Esophagus muscularis mucosa (tissue), 4 donors: ENCODE measurements at regions not wholly inside any gene's neighbourhood (a gene's known extent, or its start where the extent isn't known, plus 50 kb on each side); places are given as distances from the start of the nearest gene placed in this dataset.

ENCODE experiments used
- DNase-seq: peaks from one replicate; pipeline ENCODE4 v3.0.0-alpha.2; 2017; ENCODE audit errors: extremely low spot score
- H3K27ac ChIP-seq, 4 donors: fragments of 200-600 bp; sonication (generic); replicated peaks in 1 of 4; 1 replicate in 3 of 4; 2 replicates in 1 of 4; pipeline ENCODE4 v1.5.1; 2016 to 2019; ENCODE audit warnings: mild to moderate bottlenecking in 1 of 4
- H3K27me3 ChIP-seq, 4 donors: fragments of 200-600 bp; sonication (generic); one replicate each; pipeline versions ENCODE4 v1.5.1 to v1.6.0; 2016 to 2019
- H3K36me3 ChIP-seq, 4 donors: fragments of 200-600 bp; sonication (generic); one replicate each; pipeline ENCODE4 v1.5.1; 2016 to 2019
- H3K4me1 ChIP-seq, 4 donors: fragments of 200-600 bp; sonication (generic); one replicate each; pipeline ENCODE4 v1.5.1; 2016 to 2019
- H3K4me3 ChIP-seq, 4 donors: fragments of 200-600 bp; sonication (generic); 1 replicate in 2 of 4; 2 replicates in 2 of 4; pipeline ENCODE4 v1.5.1; 2016 to 2019; ENCODE audit warnings: mild to moderate bottlenecking in 4 of 4, moderate library complexity in 1 of 4
- H3K9me3 ChIP-seq, 4 donors: fragments of 200-600 bp; sonication (generic); 1 replicate in 3 of 4; 2 replicates in 1 of 4; pipeline ENCODE4 v1.5.1; 2016 to 2019
- EP300 ChIP-seq: sonication (generic); formaldehyde crosslinking; IDR thresholded peaks from one replicate; pipeline ENCODE4 v1.6.1; 2017; ENCODE audit warnings: antibody characterized with exemption
- POLR2A ChIP-seq: fragments of 450-650 bp; IDR thresholded peaks from one replicate; pipeline ENCODE4 v1.6.1; 2017; ENCODE audit warnings: antibody characterized with exemption, moderate library complexity, mild to moderate bottlenecking, low read depth
- POLR2AphosphoS5 ChIP-seq, 2 donors: sonication (generic); formaldehyde crosslinking; IDR thresholded peaks; one replicate each; pipeline ENCODE4 v1.6.1; 2017; ENCODE audit warnings: antibody characterized with exemption in 2 of 2
- WGBS: methylation state at CpG from one replicate; pipeline ENCODE4 v1.1.5; 2018; 5-methylcytosine and 5-hydroxymethylcytosine counted together
- intact Hi-C: fragments of 100-400 bp; cut with DNase I; formaldehyde crosslinking; loops from one replicate; pipeline ENCODE4 v1.15.1; 2023
- TF ChIP-seq, protein P1 (sequence below), 3 experiments: fragments of 200-600 bp in 2 of 3; fragments of 450-650 bp in 1 of 3; sonication (generic) in 2 of 3; IDR thresholded peaks; one replicate each; pipeline ENCODE4 v1.5.1; 2017 to 2019; ENCODE audit warnings: antibody characterized with exemption in 3 of 3, mild to moderate bottlenecking in 2 of 3, moderate library complexity in 1 of 3

DNA sequence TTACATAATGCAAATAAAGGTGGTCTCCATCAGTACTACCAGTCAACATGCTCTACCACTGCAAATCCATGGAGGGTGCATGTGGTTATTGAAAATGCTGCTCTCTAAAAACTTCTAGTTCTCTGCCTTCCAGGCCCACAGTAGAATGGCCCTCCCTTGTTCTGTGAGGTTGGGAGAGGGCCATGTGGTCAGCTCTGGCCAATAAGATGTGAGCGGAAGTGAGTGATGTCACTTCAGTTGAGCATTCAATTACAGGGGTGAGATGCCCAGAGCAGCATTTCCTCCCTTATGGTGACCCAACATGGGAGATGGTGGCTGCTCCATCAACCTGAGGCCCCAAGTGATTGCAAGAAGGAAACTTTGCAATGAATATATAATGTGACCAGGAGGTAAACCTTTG is 148.8 kb downstream of the CPEB2 start:
- intact Hi-C loops: loop anchor here (10.0 kb wide), 1 partner anchor 156 kb away; no protein-coding TSS in a partner anchor
- TF ChIP-seq, protein P1, sequence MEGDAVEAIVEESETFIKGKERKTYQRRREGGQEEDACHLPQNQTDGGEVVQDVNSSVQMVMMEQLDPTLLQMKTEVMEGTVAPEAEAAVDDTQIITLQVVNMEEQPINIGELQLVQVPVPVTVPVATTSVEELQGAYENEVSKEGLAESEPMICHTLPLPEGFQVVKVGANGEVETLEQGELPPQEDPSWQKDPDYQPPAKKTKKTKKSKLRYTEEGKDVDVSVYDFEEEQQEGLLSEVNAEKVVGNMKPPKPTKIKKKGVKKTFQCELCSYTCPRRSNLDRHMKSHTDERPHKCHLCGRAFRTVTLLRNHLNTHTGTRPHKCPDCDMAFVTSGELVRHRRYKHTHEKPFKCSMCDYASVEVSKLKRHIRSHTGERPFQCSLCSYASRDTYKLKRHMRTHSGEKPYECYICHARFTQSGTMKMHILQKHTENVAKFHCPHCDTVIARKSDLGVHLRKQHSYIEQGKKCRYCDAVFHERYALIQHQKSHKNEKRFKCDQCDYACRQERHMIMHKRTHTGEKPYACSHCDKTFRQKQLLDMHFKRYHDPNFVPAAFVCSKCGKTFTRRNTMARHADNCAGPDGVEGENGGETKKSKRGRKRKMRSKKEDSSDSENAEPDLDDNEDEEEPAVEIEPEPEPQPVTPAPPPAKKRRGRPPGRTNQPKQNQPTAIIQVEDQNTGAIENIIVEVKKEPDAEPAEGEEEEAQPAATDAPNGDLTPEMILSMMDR (IDR thresholded peaks at IDR 0.05): no peak
- TF ChIP-seq POLR2AphosphoS5 (IDR thresholded peaks at IDR 0.05): no peak
- no peak for TF ChIP-seq EP300
- no peak for TF ChIP-seq POLR2A
- no peaks in the 10 kb centered on the region for H3K9me3 ChIP-seq
- 12% methylated on average over 1 of the region's 1 CpG for WGBS
- peak overlapping the region in 1 of 4 donors; percentile 38 for H3K27ac ChIP-seq
- H3K36me3 ChIP-seq: no peaks in the 10 kb centered on the region
- H3K4me3 ChIP-seq: no peak overlapping the region
- peak; percentile 34 for DNase-seq
- peaks cover 26 to 30% (median 28%) of the 10 kb centered on the region in 4 donors for H3K4me1 ChIP-seq
- H3K27me3 ChIP-seq: no peaks in the 10 kb centered on the region

DNA sequence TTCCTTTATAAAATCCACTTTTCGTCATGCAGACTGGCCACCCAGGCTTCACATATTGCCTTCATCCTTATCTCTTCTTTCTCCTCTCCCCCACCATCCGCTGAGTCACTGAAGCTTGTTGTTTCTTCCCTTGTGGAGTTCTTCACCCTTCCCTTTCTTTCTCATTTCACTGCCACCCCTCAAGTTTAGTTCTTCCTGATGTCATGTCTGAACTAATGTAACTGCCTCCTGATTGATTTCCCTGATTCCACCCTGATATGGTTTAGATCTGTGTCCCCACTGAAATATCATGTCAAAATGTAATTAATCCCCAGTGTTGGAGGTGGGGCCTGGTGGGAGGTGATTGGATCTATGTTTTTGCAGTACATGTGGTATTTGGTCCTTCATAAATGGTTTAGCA is 151.4 kb downstream of the CPEB2 start:
- intact Hi-C loops: loop anchor here (10.0 kb wide), 1 partner anchor 159 kb away; no protein-coding TSS in a partner anchor
- Histone ChIP-seq H3K27me3 (no peaks in the 10 kb centered on the region), H3K36me3 (no peaks in the 10 kb centered on the region), H3K27ac (no peak overlapping the region), H3K4me1 (peaks cover 18 to 24% (median 20%) of the 10 kb centered on the region in 4 donors), H3K4me3 (no peak overlapping the region), H3K9me3 (no peaks in the 10 kb centered on the region)
- TF ChIP-seq EP300 (no peak), POLR2A (no peak), POLR2AphosphoS5 (IDR thresholded peaks at IDR 0.05) (no peak)
- TF ChIP-seq, protein P1 (IDR thresholded peaks at IDR 0.05): no peak
- no peak for DNase-seq
- WGBS: 94% methylated on average over 2 of the region's 2 CpGs

DNA sequence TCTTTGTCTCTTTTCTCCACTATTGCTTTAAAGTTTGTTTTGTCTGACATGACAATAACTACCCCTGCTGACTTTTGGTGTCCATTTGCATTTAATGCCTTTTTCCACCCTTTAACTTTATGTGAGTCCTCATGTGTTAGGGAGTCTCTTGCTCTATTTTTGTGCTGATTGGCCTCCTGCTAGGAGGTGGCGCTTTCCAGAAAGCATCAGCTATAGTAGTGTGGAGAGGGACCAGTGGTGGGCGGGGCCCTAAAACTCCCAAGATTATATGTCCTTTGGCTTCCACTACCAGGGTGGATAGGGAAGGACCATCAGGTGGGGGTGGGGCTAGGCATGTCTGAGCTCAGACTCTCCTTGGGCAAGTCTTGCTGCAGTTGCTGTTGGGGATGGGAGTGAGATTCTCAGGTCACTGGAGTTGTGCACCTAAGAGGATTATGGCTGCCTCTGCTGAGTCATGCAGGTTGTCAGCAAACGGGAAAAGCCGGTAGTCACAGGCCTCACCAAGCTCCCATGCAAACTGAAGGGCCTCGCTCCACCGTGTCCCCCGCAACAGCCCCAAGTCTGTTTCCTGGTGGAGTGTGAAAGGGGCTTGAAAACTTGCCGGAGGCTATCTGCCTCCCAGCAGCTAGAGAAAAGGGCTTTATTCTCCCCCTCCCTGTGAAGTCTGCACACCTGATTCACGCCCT is 156.3 kb downstream of the CPEB2 start:
- TF ChIP-seq, protein P1 (IDR thresholded peaks at IDR 0.05): no peak
- no peak for TF ChIP-seq POLR2AphosphoS5 (IDR thresholded peaks at IDR 0.05)
- TF ChIP-seq EP300: no peak
- TF ChIP-seq POLR2A: no peak
- Histone ChIP-seq H3K27me3 (no peaks in the 10 kb centered on the region), H3K36me3 (no peaks in the 10 kb centered on the region), H3K4me3 (no peak overlapping the region), H3K27ac (no peak overlapping the region), H3K9me3 (no peaks in the 10 kb centered on the region), H3K4me1 (no peaks in the 10 kb centered on the region)
- DNase-seq: peak; percentile 55
- intact Hi-C loops: loop anchor here (10.0 kb wide), 1 partner anchor 164 kb away; no protein-coding TSS in a partner anchor
- 93% methylated on average over 5 of the region's 9 CpGs for WGBS

DNA sequence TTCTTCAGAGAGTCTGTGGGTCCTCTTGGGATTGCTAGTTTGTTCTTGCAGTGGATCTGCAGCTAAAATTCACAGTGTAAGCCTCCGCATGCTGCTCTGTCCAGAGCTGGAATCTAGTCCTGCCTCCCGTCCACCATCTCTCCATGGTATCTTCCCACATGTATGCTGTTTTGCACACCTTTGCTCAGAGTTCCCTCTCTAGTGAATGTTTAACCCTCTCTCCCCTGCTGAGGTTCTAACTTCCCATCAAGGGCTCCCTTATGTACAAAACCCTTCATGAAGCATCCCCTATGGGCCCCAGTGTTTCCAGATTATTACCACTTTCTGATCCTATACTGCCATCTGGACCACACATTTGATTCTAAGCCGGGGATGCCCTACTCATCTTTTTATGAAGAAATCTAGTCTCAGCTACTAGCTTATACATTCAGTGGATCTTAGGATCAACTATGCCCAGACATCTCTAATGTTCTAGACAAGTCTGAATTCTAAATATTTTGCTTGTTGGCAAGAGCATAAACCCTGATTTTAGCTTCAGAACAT is 157.3 kb downstream of the CPEB2 start:
- no peak for DNase-seq
- H3K36me3 ChIP-seq: no peaks in the 10 kb centered on the region
- no peak overlapping the region for H3K4me3 ChIP-seq
- no peak overlapping the region for H3K27ac ChIP-seq
- no peaks in the 10 kb centered on the region for H3K4me1 ChIP-seq
- WGBS: 95% methylated on average over 3 of the region's 3 CpGs
- intact Hi-C loops: loop anchor here (10.0 kb wide), 3 partner anchors 165 to 1505 kb away; no protein-coding TSS in a partner anchor
- TF ChIP-seq POLR2AphosphoS5 (IDR thresholded peaks at IDR 0.05): no peak
- TF ChIP-seq EP300: no peak
- TF ChIP-seq, protein P1 (IDR thresholded peaks at IDR 0.05): no peak
- no peak for TF ChIP-seq POLR2A
- no peaks in the 10 kb centered on the region for H3K27me3 ChIP-seq
- H3K9me3 ChIP-seq: no peaks in the 10 kb centered on the region
